CD4-positive, alpha-beta T cell treated with Interleukin-4 for 1 hour (primary cell): ENCODE measurements at regions not wholly inside any gene's neighbourhood (a gene's known extent, or its start where the extent isn't known, plus 50 kb on each side); places are given as distances from the start of the nearest gene placed in this dataset.
"Not testable (repeated sequence)": the region's sequence is repeated elsewhere in the genome, so short reads cannot be mapped to it uniquely, and the experiment has no call there.

Experiments
- DNase-seq, 2 donors: peaks; one replicate each; pipeline ENCODE4 v3.0.0-alpha.2; 2020 to 2022

DNA sequence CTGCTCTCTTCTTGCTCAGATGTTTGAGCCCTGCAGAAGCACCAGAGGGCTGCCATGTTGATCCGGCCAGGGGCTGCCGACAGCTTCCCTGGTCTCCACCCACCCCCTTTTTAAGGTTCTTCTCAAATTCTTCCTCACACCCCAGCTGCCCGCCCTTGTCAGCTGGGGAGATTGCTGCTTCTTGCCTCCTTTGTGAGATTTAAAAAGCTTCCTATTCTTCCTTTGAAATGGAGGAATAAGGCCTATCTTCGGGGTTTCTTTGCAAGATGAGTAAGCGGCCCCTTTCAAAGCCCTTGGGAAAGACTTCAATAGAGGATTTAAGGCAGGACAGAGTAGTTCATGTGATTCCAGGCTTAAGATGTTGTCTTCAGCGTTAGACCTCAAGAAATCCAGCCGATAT is 211.9 kb upstream of the SHH start:
- DNase-seq: no peak

DNA sequence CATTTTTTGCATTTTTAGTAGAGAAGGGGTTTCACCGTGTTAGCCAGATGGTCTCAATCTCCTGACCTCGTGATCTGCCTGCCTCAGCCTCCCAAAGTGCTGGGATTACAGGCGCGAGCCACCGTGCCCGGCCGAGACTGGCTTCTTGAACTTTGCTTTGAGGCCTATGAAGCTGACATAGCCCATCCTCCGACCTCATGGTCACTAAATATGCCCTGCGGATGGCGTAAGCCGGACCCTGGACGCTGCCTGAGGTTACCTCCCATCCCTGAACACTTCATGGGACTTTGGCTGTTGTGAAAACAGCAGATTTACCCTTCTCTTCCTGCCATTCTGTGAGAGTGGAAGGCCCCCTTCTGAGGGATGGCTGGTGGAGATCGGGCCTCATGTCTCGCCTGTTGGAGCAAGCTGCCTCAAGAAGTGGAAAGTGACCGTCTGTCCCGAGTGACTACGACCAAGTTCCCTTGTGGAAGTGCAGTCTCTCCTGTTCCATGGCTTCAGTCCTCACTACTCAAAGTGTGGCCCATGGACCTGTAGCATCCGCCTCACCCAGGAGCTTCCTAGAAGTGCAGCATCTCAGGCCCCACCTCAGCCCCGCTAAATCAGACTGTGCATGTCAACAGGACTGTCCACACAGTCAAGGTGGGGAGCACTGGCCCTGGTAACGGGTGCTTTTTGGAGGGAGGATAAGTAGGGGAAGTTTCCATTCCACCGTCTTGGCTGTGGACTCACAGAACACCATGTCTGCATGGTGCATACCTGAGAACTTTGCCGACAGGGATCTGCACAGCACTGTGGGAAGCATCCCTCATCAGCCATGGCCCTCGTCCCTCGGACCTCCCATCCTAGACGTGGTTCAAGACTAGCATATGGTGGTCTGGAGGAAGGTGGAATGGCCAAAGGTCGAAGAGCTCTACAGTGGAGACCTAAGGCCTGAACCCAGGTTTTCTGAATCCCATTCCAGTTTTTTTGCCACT is 210.5 kb upstream of the SHH start:
- DNase-seq: no peak

DNA sequence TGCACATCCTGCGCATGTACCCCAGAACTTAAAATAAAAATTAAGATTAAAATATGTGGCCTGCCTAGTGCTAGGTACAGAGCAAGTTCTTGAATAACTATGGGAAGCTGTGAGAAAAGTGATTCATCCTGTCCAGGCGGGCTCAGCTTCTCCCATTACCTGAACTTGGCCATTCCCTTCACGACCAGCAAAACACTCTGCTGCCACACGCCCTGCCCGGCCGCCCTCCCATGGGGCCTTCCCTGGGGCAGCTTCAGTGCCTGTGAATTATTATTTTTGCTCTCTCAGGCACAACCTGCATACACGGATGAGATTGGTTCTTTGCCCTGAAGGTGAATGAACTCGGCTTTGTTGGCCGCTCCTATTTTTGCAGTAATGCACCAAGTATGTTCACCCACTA is 209.2 kb upstream of the SHH start:
- DNase-seq: no peak

DNA sequence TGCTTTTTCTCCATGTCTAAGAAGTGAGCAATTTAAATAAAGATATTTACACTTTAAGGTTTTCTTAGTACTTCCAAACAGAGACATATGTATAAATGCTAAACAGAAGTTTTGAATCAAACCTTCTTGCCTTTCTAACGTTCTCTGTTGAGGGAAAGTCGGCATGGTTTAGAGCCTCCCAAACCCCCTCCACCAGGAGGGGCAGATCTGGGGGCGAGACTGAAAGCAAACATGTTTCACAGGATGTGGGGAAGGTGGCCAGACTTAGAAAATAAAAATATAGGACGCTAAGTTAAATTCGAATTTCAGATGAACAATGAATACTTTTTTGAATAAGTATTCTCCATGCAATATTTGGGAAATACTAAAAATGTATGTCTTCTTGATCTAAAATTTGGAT is 208.3 kb upstream of the SHH start:
- no peak for DNase-seq

DNA sequence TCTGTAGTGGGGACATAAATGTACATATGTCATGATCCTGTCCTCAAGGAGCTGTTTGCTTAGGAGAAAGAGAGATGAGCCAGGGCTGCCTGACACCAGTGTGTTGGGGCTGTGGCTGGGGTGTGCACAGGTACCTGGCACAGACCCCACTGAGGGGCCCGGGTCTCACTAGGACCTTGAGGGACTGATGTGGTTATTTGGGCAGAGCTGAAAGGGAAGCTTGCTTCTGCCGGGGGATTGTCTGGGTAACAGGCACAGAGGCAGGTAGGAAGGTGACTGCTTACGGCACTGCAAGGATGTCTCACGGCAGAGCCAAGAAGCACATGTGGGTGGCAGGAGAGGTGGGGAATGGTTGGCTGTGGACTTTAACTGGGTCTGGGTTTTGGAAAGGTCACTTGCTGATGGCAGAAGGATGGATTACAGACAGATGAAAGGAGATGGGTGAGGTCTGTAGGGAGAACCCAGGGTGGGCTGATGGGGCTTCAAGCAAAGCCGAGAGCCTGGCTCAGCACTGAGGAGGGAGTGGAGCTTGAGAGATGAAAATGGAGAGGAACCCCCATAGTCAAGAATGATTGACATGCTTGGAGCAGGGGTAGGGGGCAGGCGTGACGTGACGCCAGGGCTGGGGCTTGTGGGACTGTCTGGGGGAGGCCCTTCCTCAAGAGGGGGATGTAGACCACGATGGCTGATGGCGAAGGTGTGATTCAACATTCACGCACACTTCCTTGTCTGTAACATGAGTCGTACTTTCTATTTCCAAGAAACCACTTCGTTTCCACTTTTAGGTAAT is 207.7 kb upstream of the SHH start:
- DNase-seq: no peak

DNA sequence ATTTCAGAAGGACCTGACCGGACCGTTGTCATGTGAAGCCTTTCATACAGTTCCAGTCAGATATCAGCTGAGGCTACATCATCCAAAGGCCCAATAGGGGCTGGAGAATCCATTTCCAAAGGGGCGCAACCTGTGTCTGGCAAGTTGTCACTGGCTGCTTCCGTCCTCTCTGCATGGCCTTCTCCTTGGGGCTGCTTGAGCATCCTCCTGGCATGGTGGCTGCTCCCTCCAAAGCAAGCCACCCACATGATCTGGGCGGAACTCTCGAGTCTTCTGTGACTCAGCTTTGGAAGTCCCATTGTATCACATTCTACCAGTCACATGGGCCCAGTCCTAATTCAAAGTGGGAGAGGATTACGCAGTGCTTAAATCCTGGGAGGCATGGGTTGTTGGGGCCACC is 207.0 kb upstream of the SHH start:
- DNase-seq: no peak

DNA sequence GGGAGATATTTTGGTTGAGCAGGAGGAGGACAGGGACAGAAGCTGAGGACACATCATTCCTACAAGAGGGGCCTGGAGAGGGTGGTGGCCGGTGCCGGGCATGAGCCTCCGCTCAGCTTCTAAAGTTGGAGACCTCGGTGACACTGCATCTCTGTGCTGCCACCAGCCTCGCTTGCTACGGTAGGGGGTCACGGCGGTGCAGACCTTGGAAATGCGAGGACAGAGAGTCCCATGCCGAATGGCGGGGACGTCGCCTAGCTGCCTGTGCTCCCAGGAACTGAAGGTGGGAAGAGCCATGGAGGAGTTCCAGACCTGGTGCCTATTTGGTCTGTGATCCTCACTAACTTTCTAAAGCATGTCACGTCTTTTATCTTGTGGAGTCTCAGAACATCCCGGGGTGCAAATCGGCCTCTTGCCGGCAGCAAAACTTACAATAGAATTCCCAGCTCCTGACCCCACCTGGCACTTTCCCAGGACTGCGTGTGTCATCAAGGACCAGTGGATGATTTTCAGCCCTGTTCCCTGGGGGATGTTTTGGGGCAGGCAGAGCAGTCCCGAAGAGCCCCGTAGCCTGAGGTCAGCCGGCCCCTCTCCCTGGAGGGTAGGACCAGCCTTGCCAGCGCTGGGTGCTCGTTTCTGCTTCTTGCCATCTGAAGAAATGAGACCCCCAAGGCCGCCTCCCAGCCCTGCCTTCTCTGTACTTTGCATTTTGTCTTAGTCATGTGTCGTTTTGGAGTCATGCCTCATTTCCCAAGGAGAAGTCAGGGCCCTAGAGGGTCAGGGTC is 205.8 kb upstream of the SHH start:
- no peak for DNase-seq

DNA sequence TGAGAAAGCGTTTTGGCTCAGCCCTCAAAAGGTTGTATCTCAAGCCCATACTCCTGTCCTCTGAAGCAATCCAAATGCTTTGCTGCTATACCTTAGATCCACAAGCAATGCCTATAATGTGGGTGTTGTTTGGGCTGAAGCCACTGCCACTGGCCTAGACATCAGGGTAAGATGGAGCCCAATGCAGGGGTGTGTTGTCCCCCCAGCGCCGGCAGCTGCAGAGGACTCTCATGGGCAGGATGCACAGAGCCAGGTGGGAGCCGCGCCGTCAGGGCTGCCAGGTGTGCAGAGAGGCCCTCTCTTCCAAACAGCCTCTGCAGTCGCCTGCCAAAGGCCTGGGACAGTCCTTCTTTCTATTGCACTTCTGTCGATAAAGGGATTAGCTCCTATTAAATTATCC is 205.2 kb upstream of the SHH start:
- DNase-seq: no peak

DNA sequence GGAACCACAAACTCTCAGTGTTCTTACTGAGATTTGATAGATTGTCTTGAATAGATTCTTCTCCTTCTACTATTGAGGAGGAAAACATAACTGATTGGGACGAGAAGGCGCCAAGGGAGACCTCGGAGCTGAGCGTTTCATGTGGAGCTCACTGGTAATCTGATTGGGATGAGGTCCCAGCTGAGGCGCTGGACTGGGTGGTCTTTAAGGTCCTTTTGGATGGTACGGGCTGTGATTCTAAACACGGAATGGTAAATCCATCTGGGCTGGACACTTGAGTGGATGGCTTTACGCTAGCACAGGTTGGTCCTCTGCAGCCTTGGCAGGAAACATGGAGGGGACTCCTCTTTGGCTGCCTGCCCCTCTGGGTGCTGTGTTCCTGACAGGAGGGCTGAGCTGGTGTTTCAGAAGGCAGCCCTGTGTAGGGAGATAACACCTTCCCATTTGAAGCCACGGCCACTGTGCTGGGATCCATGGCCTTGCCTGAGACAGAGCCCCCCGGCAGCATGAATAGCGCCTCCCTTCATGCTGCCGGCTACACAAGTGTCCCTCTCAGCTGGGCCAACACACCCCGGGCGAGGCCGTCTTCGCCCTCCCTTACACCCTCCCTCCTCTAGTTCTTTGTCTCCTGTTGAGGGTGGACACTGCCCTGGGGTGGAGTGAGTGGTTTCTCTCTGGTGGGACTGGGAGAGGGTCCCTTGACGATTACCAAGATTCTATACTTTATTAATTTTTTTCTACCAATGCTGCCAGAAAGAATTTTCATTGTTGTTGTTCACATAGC is 203.2 kb upstream of the SHH start:
- no peak for DNase-seq

DNA sequence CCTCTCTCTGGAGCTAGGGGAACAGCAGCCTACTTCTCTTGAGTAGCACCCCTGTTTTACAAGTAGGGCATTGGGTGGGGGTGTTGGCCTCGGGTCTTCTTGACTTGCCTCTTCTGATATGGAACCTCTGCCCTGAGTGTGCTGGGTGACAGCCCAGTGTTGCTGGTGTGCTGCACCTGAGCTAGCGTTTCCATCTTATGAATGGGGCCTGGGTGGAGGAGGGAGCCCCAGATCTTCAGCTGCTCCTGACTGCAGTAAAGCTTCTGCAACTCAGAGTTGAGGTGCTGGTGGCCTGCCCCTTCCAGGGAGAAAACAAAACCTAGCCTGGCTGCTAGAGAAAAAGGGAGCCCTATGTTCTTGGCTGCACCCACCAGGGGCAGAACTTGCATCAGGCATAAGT is 202.5 kb upstream of the SHH start:
- DNase-seq: no peak

DNA sequence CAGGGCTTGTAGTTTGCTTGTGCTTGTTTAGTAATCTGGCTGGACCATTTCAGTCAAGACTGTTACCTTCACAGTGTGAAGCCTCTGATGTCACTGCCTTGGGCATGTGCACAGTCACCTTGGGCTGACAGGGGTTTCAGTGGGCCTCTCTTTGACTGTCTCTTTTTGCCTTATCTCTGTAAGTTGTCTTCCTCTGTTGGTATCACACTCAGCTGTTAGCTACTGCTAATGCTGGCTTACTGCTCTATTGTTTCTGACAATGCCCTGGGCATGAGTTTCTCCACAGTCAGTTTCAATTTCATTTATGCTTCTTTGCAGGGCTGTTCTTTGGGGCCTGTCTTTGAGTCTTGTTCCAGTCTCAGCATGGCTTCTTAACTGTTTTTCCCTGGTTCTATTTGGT is 201.9 kb upstream of the SHH start:
- DNase-seq: no peak

DNA sequence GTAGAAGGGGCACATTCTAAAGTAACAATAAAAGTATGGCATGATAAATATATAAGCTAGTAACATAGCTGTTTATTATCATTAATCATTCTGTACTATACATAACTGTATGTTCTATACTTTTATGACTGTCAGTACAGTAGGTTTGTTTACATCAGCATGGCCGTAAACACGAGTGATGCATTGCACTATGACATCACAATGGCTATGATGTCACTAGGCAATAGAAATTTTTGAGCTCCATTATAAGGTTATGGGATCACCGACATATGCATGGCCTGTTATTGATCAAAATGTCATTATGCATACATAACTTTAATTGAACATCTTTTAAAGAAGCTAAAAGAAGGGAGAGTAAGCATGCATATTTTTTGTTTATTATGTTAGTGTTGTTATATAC is 200.1 kb upstream of the SHH start:
- no peak for DNase-seq

DNA sequence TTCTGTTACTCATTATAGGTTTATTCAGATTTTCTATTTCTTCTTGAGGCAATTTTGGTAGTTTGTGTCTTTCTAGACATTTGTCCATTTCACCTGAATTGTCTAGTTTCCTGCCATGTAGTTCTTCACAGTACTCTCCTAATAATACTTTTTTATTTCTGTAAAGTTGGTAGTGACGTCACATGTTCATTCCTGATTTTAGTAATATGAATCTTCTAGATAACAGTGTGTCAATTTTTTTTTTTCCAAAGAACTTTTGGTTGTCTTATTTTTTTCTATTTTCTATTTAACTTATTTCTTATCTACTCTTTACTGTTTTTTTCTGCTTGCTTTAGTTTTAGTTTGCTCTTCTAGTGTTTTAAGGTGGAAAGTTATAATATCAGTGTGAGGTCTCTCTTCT is 197.3 kb upstream of the SHH start:
- DNase-seq: no peak

DNA sequence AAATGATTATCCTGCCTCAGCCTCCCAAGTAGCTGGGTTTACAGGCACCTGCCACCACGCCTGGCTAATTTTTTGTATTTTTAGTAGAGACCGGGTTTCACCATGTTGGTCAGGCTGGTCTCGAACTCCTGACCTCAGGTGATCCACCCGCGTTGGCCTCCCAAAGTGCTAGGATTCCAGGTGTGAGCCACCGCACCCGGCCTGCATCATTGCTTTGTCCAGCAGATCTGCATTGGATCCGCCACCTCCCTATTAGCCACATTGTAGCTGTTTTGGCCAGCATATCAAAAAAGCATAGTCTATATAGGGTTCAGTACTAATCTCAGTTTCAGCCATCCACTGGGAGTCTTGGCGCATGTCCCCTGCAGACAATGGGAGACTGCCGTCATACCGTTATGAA is 194.6 kb upstream of the SHH start:
- not testable (repeated sequence) for DNase-seq

DNA sequence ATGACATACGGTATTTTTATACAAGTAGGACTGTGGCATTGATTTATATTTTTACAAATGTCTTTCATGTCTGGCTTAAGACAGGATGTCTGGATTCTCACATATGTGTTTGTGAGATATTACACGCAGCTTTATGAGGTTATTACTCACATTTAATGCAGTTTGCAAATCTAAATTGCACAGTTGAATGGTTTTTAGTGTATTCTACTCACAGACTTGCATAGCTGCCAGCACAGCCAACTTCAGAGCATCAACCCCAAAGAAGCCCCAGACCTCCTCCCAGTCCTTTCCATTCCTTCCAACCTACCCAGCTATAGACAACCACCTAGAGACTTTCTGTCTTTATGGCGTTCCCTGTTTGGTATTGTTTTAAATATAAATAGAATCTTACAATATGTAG is 193.8 kb upstream of the SHH start:
- DNase-seq: no peak

DNA sequence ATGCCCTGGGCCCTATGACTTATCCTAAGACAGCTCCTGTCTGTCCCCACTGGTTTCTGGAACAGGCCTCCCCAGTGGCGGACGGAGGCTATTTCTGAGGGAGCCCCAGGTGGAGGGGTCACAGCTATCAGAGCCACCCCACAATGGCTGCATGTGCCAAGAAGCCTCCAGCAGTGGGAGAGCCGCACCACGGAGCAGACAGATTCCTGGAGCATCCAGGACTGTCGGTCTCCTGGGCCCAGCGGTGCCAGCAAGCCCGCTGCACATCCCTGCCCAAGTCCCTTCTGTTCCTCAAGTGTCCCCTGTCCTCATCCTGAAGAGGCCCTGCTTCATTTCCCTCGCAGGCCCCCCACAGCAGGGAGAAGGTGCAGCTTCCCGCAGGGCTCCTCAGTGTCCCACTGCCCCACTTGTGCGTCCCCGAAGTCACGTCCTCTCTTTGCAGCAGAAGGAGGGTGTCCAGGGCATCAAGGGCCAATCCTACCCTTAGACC is 193.0 kb upstream of the SHH start:
- no peak for DNase-seq

DNA sequence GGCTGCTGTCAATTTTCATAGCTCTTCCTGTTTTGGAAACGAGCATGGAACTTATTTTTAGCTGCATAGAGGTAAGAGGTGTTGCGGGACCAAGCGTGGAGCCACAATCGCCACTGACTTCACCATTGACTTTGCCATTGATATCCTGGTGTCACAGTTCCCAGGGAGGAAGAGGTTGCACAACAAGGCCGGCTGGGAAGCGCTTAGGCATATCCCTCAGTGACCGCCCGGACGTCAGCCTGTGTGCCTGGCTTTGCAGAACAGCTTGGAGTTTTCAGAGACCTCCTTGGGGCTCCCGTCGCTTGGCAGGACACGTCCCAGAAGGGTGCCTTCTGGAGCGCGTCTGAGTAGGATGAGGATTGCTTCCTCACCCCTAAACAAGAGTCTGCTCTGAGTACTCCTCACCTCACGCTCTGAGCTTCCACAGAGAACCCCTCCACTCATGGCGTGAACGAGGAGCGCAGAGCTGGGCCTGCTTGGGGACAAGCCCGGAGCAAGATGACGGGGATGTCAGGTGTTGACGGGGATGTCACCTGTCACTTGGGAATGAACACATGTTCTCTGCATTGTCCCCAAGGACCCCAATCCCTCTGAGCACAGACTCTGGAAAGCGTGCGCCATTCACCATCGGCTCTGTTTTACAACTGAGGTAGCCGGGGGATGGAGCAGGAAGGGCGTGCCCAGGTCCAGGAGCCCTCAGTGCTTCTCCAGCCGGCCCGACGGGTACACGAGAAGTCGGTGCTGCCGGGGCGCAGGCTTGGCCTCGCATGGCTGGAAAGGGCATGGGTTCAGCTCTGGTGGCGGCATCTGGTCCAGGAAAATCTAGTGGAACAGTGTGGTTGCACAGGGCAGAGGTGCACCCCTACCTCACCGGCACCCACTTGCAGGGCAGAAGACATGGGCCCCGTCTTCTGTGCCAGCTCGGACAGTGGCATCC is 192.3 kb upstream of the SHH start:
- DNase-seq: no peak

DNA sequence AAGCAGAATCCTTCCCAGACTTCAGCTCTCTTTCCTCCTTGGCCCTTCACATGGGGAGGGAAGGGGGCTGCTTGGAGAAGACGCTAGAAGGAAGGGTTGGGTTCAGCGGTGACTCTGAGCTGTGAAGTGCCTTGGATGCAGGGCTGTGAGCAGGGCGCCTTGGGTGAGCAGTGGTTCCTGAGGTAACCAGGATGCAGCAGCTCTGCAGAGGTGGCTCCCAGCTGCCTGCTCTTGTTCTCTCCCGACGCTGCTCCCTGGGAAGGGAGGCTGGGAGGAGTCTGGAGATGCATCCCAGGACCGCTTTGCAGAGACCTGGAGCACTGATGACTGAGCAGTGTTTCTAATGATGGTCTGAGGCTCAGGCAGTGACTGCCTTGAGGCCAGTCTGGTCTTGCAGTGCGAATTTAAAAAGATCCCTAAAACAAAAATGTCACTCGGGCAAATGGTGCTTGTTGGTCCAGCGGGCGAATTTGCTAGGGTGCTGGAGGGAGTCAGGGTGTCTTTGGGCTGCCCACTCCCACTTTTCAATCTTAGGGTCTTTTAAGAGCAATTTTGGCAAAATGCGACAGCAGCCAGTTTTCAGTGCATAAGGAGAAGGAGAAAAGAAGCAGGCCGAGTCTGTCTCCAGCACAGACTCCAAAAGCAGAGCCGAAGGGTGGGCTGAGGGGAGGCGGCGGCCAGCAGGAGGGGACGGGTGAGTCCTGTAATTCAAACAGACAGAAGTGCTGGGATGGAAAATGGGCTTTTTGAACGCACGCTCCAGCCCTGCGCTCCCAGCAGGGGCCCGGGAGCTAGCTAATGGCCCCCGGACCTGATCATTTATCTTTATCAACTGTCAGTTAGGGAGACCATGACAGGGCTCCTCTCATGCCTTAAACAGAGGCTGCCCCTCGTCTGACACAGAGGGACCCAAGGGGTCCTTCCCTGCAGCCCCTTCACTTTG is 191.2 kb upstream of the SHH start:
- DNase-seq: no peak

DNA sequence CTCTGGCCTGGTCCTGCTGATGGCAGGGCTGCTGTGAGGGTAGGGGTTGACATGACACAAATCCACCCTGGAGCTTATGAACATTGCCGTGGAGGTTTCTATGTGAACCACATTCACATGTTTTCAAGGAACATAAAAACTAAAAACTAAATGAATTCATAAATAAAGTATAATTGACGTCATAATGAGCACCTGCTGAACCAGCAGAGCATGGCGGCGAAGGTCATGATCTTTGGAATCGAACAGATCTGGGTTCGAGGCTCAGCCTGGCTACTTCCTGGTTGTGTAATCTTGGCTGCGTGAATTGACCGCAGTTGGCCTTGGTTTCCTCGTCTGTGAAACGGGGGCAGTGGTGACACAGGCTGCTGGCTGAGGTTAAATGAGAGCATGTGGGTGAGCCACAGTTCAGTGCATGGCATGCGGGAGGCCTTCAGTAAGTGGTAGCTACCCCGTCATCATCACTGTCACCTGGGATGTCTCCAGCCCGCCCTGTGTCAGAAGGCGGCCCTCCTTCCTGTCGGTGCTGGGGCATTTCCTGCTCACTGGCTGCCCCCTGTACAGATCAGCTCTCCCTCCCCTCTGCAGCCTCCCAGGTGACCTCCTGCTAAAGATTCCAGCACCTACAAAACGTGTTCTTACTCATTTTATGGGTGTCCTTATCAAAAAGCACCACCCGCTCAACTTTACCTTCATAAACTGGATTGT is 190.3 kb upstream of the SHH start:
- DNase-seq: no peak
